GM19463 (cell line): ENCODE measurements at regions not wholly inside any gene's neighbourhood (a gene's known extent, or its start where the extent isn't known, plus 50 kb on each side); places are given as distances from the start of the nearest gene placed in this dataset.

Source experiments
- ATAC-seq: cut with Tn5 transposase; IDR thresholded peaks from one replicate; pipeline ENCODE4 v1.9.1; 2021; ENCODE audit warnings: mild to moderate bottlenecking, moderate library complexity; ENCODE audit not compliant: unreplicated experiment

DNA sequence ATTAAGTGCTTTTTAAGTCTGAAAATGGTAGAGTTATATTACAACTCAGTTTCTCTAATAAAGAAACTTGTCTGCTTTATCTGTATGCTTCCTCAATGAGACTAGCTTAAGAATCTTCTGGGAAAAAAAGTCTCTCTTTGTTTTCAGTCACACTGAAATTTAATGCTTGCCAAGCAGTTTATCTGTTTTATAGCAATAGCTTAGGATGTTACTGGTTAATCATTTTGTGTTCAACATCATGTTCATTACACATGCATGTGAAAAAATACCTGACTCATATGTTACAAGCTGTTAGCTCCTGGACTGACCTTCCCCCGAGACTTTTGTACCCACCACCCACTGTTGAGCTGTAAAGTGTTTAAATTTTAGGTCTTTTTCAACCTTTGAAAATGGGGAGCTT lies 706.2 kb upstream of the CBLB start:
- no peak for ATAC-seq

DNA sequence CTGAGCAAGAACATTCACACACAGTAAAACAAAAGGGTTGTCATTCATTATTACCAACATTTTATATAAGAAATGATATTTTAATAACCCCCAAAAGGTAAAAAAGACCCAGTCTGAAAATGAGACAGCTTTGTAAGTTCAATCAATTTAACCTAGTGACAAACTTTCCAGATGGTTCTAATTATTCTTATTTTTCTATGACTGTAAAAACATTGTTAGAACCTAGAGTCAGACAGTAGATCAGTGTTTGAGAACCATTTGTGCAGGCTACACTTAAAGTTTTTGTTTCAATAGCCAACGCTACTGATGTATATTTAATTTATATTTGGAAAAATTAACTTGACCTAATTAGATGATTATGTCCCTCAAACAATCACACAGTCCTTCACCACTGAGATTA lies 708.4 kb upstream of the CBLB start:
- no peak for ATAC-seq

DNA sequence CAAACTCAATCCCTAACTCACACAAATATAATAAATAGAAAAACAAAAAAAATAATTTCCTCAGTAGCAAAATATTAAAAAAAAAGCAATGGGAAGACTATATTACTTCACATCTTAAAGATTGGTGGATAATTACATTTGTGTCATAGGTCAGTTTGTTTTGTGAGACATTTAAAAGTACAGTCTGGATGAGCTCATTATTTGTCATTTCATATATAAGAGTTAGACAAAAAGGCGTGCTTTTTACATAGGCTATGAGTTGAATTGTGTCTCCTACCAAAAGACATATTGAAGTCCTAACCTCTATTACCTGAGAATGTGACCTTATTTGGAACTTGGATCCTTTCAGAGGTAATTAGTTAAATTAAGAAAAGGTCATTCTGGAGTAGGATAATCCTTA lies 710.1 kb upstream of the CBLB start:
- no peak for ATAC-seq

DNA sequence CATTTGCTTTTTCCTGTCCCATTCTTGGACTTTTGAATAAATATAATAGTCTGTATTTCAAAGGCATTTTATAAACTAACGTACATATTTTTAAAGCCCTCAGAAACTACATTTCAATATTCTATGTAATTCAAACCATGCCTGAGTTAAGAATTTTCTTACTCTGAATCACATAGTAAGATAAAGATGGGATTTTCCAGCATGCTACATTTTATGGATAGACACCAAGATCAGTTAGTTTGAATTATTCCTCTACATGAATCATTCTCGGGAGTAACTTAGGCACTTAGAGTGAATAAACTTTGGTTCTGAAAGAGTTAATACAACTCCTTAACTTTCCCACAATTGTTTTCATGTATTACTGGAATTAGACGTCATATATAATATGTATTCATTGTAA lies 713.3 kb upstream of the CBLB start:
- ATAC-seq: no peak

DNA sequence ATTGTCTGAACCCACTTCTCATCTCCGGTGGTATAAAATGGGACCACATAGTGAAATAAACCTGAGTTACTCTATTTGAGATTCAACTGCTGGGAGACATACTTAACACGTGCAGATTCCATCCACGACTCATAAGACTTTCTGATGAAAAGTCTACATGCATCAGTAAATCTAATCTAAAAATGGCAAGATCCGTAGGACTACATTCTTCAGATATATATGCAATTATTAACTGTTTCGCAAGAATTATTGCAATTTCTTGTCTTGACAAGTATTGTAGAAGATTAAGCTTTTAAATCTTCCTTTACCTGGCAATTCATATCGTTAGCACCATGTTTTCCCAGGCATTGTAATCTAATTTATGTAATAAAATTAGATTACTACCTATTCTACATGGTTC lies 718.7 kb upstream of the CBLB start:
- no peak for ATAC-seq

DNA sequence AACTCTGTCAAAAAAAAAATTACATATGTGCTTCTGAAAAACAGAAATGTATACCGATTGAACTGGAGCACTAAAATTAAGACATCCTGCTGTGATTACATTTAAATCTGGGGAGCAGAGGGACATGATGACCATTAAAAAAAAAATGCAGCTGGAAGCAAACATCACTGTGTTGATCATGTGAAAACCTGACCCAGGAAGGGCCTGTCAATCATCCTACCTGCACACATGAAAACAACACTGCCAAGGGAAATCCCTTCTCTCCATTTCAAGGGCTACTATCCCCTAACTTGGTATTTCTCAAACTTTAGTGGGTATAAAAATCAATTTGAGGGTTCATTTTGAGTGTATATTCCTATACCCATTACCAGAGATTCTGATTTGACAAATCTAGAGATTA lies 719.9 kb upstream of the CBLB start:
- ATAC-seq: no peak

DNA sequence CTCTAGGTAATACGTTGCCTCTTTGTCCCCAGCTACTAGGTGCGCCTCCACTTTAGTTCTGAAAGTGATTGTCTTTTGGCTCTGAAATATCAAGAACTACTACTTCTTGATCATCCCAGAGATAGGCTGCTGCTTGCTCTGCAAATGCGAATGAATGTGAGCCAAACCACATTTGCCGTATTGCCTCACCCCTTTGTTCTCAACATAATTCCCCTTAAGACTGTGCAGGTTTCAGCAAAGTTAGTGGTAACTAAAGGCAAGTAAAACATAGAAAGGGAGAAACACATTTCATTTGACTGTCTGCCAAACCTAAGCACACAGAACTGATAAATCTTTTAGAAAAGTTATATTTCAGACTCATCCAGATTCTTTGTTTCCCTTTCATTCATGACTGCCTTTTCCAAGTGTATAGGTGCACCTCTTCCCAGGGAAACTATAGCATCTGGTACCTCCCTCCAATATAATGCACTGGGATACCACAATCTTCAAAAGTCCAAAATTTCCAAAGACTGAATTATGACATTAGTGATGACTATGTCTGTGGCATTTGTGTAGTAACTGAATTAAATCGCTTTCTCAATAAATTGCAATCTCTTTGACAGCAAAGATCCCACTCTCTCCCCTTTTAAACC lies 720.6 kb upstream of the CBLB start:
- no peak for ATAC-seq

DNA sequence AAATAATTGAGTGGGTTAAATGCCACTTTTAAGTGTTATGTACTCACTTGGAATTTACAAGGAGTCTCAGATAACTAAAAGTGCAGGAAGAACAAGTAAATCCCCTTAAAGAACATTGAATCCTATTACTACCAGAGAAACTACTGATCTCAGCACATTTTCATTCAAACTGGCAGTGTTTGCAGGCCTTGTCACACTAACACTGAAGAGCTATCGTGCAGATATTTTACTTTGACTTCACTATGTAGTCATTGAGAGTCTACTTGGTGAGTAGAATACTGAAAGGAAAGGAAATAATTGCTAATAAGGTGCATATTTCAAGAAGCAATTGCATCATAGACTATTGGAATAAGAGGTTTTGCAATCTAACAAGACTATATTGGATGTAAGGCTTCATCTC lies 721.4 kb upstream of the CBLB start:
- ATAC-seq: no peak

DNA sequence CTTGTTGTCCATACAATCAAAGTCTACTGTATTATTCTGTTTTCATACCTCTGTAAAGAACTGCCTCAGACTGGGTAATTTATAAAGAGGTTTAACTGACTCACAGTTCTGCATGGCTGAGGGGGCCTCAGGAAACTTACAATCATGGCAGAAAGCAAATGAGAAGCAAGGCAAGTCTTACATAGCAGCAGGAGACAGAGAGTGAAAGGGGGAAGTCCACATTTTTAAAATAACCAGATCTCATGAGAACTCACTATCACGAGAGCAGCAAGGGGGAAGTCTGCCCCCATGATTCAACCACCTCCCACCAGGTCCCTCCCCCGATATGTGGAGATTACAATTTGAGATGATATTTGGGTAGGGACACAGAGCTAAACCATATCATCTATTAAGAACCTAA lies 724.6 kb upstream of the CBLB start:
- no peak for ATAC-seq

DNA sequence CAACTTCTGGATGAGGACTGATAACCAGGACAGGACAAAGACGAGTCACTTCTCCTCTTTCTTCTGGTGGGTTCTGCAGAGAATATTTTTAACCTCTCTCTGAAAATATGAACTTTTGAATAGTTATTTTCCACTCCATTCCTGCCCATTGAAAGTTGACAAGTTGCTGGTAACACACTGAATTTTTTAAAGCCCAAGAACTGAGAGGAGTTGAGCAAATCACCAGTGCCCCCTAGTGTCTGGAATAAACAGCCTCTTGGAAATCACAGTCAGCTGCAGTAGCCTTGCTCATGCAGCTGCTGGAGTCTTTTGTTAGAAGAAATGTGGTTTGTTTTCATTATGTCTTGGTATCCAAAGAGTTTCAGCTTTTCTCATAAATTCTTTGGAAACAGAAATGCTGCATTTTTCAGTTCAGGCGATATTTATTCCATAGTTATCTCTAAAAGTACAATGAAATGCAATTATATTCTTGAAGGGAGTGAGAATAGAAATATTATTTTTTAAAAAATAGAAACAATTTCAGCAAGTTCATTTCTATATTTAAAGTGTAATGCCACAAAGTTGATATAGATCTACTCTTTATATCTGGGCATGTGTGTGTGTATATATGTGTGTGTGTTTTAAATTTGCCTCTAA lies 741.0 kb upstream of the CBLB start:
- ATAC-seq: peak; percentile 90

DNA sequence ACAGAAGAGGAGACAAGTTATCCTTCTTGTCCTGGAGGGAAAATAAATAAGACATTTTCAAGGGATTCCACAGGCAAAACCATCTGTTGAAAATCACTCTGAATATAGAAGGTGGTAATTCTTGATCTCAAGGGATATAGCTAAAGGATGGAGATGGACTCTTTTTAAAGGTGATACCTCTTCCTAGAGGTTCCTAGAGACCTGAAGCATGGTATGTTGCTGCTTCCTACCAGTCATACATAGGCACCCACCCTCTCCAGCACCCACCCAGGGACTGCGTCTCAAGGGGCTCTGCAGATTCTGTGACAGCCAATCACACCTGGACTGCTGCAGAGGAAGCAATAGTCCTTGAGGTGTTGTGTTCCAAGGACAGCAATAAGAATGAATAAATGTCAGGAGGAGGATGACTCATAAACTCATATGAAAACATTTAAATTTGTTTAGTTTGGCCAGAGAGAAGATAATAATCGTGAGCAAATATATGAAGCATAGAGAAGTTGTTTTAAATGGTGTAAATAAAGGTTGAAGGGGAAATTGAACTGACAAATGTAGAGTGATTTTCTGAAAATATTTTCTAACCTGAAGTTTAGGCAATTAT lies 741.6 kb upstream of the CBLB start:
- ATAC-seq: no peak

DNA sequence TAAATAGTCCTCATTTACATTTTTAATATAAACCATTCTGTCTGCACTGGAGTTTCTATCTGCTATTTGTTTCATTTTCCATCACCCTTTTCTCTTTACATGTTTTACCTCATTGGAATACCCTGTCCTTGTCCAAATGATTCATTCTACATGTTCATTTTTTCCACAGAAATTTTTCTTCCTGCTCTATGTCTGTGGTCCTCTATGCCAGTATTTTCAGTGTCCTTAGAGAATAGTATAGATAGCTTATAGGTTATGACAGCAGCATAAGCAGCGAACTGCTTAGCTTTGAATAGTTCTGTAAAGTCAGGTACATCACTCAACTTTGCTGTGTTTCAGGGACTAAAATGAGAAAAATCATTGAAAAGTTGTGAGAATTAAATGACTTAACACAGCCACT lies 742.3 kb upstream of the CBLB start:
- ATAC-seq: no peak

DNA sequence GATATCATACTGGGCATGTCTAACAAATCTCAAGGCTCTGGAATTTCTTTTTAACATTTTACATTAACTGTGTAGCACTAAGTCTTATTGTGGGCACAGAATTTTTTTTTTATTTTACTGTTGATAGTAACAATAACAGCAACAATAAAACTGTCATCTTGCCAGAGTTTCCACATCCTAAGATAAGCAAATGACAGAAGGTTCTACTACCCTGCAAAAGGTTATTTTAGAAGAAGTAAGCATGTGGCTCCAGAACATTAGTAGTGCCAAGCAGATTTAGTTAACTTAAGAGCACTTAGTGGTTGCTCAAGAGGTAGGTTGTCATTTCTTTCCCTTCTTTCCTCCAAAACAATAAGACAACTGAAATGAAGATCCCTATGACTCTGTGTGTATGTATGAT lies 743.0 kb upstream of the CBLB start:
- ATAC-seq: no peak

DNA sequence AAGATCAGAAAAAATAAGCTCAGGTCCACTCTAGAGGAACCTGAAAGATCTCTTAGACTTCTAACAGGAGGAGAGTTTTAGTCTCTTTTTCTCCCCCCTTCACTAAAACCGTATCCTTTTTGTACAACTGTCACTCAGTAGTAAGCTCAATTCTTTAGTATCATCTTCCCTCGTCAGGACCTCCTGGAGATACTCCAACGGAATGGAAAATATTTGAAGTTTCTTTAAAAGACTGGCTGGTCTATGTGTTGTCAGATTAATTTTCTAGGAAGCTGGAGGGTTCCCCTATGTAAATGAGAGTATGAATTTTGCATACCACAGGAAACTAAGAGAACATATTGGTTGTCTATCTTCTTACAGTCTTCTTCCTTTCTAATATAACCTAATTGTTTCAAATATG lies 747.7 kb upstream of the CBLB start:
- no peak for ATAC-seq

DNA sequence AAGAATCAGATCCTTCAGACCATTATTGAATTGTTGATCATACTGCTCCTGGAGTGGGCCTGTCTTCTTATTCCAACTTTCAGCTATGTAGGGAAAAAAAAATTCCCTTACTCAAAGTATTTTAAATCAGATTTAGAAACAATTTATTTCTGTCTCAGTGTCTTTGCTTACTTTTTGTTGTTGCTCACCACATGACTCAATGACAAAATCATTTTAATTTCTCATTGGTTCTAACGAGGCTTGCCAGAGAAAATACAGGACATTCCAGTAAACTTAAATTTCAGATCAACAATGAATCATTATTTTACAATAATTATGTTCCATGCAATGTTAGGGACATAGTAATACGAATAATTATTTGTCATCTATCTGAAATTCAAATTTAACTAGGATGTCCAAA lies 748.5 kb upstream of the CBLB start:
- no peak for ATAC-seq

DNA sequence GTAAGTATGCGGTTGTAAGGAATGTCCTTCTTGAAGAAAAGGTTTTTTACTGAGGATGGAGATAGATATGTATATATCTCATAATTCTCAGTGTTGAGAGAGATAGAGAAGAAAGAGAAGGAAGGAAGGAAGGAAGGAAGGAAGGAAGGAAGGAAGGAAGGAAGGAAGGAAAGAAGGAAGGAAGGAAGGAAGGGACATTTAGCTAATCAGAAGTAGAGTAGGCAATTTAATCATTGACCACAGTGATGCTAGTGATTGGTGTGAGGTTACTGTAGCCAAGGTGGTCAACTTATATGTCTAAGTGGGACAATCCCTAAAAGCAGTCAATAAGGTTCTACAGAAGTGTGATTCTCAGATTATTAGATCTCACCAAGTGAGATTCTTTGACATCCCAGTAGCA lies 751.8 kb upstream of the CBLB start:
- no peak for ATAC-seq

DNA sequence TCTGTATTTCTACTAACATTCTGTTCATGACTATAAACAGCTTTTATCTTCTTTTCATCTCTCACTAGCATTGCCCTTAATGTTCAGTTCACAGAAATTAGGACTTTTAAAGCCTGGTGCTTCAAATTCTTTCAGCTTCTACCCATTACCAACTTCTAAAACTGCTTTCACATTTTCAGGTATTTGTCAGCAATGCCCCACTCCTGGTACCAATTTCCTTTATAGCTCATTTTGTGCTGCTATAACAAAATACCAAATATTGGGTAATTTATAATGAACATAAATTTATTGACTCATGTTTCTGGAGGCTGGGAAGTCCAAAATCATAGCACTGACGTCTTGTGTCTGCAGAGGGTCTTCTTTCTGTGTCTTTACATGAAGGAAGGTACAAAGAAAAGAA lies 753.1 kb upstream of the CCDC54 start:
- no peak for ATAC-seq

DNA sequence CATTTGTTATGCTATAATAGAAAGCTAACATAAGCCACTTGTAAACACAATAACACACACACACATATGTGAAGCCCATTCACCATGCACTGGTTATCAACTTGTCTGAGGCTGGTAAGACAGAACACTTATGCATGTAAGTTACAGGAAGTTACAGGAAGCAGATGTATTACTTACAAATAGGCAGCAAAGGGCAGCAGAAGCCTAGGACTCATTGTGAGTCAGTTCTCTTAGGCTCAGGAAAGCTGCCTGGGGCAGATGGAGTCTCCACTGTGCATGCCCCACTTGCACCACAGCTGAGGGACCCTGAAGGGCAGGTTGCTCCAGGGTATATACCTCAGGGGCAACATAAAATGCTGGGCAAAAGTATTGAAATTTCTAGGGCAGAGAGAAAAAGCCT lies 748.8 kb upstream of the CCDC54 start:
- peak; percentile 27 for ATAC-seq

DNA sequence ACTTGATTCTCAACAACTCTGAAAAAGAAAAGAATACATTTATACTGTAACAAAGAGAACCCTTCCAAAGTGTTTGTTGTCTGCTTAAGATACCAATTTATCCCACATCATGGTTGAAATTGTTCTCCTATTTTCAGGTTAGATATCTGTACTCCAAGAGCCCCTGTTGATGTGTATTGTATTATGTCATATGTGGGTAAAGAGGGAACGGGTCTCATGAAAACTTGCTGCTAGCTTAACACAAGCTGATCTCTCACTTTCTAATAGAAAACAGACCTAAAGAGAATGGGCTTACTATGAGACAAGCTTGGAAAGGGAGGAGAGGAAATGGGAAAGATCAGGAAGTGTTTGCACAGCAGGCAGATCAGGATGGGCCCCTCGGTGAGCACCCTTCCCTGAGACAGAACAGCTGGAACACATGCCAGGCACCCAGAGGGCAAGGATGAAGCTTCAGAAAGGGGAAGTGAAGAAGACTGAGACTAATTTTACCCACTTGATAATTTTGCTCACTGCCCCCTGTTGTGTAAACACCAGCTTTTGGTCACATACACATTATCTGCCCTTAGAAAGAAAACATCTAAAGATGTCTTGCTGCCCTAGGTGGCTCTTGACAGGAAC lies 747.9 kb upstream of the CCDC54 start:
- peak; percentile 86 for ATAC-seq

DNA sequence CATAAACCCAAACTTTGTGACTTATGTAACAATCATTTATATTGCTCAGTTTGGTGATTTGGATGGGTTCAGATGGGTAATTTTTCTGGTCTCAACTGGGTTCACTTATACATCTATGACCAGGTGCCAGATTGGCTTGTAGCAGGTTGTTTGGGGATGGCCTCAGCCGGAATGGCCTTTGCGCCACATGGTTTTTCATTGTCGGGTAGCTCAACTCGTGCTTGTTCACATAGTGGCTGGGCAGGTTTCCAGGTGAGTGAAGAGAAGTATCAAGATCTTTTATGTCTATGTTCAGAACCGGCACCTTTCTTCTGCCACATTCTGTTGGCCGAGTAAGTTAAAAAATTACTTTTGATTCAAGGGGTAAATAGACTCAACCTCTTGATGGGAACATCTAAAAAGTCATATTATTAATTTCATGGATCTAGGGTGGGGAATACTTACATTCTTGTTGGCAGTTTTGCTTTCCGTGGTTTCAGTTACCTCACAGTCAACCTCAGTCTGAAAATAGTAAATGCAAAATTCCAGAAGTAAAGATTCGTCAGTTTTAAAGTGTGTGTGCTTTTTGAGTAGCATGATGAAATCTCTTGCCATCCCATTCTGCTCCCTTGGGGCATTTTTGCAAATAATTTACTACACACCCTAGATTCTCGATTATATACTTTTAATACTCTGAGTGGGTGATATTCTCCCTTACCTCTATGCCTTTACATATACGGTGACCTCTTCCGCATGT lies 745.7 kb upstream of the CCDC54 start:
- no peak for ATAC-seq

DNA sequence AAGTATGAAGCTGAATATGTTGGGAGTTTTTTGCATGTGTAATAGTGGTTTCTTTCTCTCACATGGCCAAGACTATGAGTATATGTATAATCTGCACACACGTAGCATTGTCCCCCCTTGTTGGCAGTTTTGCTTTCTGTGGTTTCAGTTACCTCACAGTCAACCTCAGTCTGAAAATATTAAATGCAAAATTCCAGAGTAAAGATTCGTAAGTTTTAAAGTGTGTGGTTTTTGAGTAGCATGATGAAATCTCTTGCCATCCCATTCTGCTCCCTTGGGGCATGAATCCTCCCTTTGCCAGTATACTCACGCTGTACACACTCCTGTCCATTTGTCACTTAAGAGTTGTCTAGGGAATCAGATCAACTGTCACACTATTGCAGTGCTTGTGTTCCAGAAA lies 742.0 kb upstream of the CCDC54 start:
- ATAC-seq: peak; percentile 81

DNA sequence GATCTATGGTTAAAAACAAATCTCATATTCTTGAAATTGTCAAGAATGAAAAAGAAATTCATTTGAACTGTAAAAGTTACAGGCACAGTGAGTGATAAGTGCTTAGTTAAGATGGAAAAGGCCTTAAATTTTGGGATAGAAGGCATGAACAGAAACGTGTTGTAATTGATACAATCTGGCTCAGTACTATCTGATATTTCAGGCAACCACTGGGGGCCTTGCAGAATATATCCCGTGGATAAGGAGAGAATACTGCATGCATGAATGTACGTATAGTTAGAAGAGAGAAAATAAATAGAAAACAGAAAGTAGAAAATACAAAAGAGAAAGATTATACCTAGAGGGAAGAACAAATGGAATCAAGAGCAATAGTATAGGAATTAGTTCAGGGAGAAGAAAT lies 741.4 kb upstream of the CCDC54 start:
- no peak for ATAC-seq
